NB4 (cell line): ENCODE measurements at regions not wholly inside any gene's neighbourhood (a gene's known extent, or its start where the extent isn't known, plus 50 kb on each side); places are given as distances from the start of the nearest gene placed in this dataset.

Experiments used
- MYC ChIP-seq: IDR thresholded peaks from 2 replicates; pipeline ENCODE4 v1.6.1; 2011; ENCODE audit warnings: low read depth, low read length
- POLR2A ChIP-seq: IDR thresholded peaks from 2 replicates; pipeline ENCODE4 v1.6.1; 2011; ENCODE audit warnings: mild to moderate bottlenecking; ENCODE audit not compliant: insufficient read length; ENCODE audit errors: extremely low read depth
- TF ChIP-seq, protein P1 (sequence below): IDR thresholded peaks from one replicate; pipeline ENCODE4 v1.5.1; 2012; ENCODE audit warnings: low read depth, low read length
- TF ChIP-seq, protein P2 (sequence below): IDR thresholded peaks from 2 replicates; pipeline ENCODE4 v1.6.1; 2011; ENCODE audit warnings: low read depth, low read length

DNA sequence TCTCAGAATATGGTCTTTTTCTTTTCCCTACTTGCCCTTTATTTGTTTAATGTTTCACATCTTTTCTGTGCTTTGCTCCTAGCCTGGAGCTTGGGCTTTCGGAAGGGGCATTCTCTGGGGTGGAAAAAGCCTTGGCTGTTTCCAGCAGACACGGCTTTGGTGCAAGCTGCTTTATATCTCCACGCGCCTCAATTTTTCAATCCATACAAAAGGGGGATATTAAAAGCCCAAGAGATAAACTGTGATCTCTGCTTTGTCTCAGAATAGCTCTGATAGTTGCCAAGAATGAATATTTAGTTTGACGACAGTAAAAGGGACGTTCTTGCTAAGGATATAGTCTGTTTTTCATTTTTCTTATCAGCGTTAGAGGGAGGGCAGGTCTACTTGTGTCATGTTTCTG, 194.0 kb upstream of the KIRREL3 start:
- TF ChIP-seq, protein P1, sequence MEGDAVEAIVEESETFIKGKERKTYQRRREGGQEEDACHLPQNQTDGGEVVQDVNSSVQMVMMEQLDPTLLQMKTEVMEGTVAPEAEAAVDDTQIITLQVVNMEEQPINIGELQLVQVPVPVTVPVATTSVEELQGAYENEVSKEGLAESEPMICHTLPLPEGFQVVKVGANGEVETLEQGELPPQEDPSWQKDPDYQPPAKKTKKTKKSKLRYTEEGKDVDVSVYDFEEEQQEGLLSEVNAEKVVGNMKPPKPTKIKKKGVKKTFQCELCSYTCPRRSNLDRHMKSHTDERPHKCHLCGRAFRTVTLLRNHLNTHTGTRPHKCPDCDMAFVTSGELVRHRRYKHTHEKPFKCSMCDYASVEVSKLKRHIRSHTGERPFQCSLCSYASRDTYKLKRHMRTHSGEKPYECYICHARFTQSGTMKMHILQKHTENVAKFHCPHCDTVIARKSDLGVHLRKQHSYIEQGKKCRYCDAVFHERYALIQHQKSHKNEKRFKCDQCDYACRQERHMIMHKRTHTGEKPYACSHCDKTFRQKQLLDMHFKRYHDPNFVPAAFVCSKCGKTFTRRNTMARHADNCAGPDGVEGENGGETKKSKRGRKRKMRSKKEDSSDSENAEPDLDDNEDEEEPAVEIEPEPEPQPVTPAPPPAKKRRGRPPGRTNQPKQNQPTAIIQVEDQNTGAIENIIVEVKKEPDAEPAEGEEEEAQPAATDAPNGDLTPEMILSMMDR, result no peak
- no peak for TF ChIP-seq POLR2A
- TF ChIP-seq, protein P2, sequence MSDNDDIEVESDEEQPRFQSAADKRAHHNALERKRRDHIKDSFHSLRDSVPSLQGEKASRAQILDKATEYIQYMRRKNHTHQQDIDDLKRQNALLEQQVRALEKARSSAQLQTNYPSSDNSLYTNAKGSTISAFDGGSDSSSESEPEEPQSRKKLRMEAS, result no peak
- TF ChIP-seq MYC, result no peak
